Thoracic aorta (tissue), 2 donors: ENCODE measurements at regions not wholly inside any gene's neighbourhood (a gene's known extent, or its start where the extent isn't known, plus 50 kb on each side); places are given as distances from the start of the nearest gene placed in this dataset.

Experiments
- ATAC-seq: fragments of 150-250 bp; one replicate; pipeline ENCODE4 v1.8.0; 2017; ENCODE audit warnings: low read depth; ENCODE audit not compliant: insufficient number of reproducible peaks, low FRiP score
- DNase-seq: peaks from one replicate; pipeline ENCODE4 v3.0.0-alpha.2; 2020; ENCODE audit warnings: low spot score
- H3K27ac ChIP-seq, 2 donors: fragments of 200-600 bp; sonication (generic); 1 replicate in 1 of 2; 2 replicates in 1 of 2; pipeline ENCODE4 v1.5.1; 2016; ENCODE audit warnings: mild to moderate bottlenecking in 2 of 2, moderate library complexity in 2 of 2
- H3K27me3 ChIP-seq: fragments of 200-600 bp; sonication (generic); replicated peaks from 2 replicates; pipeline ENCODE4 v1.6.0; 2016; ENCODE audit warnings: mild to moderate bottlenecking; ENCODE audit not compliant: insufficient read depth
- H3K36me3 ChIP-seq: fragments of 200-600 bp; sonication (generic); one replicate; pipeline ENCODE4 v1.5.1; 2016
- H3K4me1 ChIP-seq, 2 donors: fragments of 200-600 bp; sonication (generic); 1 replicate in 1 of 2; 2 replicates in 1 of 2; pipeline versions ENCODE4 v1.5.1 to v1.6.0; 2016; ENCODE audit warnings: low read depth in 2 of 2, mild to moderate bottlenecking in 1 of 2; ENCODE audit not compliant: control insufficient read depth in 1 of 2
- H3K4me3 ChIP-seq: fragments of 200-600 bp; sonication (generic); 2 replicates; pipeline ENCODE4 v1.5.1; 2016; ENCODE audit warnings: mild to moderate bottlenecking
- H3K9me3 ChIP-seq: fragments of 200-600 bp; sonication (generic); 2 replicates; pipeline ENCODE4 v1.5.1; 2016
- TF ChIP-seq, protein P1 (sequence below): fragments of 200-600 bp; sonication (generic); IDR thresholded peaks from one replicate; pipeline ENCODE4 v1.5.1; 2019; ENCODE audit warnings: antibody characterized with exemption

DNA sequence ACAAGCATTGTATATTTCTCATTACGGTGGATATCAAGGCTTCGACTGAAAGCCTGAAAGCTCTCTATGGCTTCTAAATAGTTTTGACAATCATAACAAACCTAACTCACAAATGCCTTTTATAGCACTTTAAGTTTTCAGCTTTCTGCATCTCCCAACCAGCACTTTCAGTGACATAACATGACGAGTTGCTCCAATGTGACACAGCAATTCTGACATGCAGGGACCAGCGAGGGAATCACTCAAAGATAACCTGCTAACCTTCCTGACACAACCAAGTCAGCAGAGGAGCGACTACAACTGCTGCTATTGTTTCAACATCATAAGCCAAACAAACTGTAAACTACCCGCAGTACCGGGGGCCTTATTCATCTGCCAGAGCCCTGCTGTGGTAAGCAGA lies 95.7 kb upstream of the CDH20 start:
- Histone ChIP-seq H3K9me3 (no peaks in the 10 kb centered on the region), H3K27ac (no peak overlapping the region), H3K36me3 (no peaks in the 10 kb centered on the region), H3K27me3 (no peaks in the 10 kb centered on the region), H3K4me3 (no peak overlapping the region), H3K4me1 (no peaks in the 10 kb centered on the region)
- TF ChIP-seq, protein P1, sequence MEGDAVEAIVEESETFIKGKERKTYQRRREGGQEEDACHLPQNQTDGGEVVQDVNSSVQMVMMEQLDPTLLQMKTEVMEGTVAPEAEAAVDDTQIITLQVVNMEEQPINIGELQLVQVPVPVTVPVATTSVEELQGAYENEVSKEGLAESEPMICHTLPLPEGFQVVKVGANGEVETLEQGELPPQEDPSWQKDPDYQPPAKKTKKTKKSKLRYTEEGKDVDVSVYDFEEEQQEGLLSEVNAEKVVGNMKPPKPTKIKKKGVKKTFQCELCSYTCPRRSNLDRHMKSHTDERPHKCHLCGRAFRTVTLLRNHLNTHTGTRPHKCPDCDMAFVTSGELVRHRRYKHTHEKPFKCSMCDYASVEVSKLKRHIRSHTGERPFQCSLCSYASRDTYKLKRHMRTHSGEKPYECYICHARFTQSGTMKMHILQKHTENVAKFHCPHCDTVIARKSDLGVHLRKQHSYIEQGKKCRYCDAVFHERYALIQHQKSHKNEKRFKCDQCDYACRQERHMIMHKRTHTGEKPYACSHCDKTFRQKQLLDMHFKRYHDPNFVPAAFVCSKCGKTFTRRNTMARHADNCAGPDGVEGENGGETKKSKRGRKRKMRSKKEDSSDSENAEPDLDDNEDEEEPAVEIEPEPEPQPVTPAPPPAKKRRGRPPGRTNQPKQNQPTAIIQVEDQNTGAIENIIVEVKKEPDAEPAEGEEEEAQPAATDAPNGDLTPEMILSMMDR, result no peak
- DNase-seq (no peak), ATAC-seq (no peak)

DNA sequence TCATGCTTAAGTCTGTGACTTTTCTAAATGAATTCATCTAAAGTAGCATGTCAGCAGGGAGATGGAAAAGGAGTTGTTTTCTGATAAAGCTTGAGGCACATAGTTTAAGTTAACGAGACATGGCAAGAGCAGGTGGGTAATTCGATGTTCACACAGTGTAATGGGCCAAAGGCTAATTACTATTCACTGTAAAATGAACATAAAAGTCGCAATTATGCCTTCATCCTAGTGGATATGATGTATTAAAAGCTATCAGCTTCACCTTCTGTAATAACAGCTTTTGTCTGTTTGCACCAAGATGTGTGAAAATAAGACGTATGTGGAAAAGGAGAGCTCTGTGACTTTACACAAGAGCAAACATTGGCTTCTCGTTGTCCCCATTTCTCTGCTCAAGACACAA lies 94.2 kb upstream of the CDH20 start:
- no peaks in the 10 kb centered on the region for H3K27me3 ChIP-seq
- no peaks in the 10 kb centered on the region for H3K4me1 ChIP-seq
- no peak overlapping the region for H3K27ac ChIP-seq
- ATAC-seq (no peak), DNase-seq (no peak)
- TF ChIP-seq, protein P1, result no peak
- H3K4me3 ChIP-seq, result no peak overlapping the region
- H3K36me3 ChIP-seq, result no peaks in the 10 kb centered on the region
- H3K9me3 ChIP-seq, result no peaks in the 10 kb centered on the region

DNA sequence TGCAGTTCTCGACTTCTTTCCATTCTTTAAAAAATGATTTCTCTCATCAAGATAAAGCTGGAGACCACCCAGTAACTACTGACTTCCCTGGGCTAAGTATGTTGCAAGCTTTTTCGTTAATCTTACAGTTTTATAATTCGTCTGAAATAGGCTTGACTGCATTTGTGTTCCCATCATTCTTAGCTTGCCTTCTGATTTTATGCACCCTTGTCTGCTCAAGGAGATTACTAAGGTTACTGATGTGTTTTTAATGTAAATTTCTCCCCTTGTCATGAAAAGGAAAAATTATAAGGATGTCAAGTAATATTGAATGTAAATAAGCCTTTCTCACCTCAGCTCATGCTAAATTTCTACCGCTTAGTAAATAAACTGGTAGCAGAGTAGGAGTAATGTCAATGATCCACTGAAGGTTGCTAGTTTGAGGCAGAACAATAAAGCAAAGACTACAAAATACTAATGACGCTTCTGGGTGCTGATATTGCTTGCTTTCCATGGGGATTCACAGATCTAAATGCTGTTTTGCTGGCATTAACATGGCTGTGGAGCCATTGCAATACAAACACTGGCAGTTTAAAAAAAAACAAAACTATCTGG lies 91.9 kb upstream of the CDH20 start:
- no peaks in the 10 kb centered on the region for H3K27me3 ChIP-seq
- ATAC-seq (no peak), DNase-seq (no peak)
- H3K4me3 ChIP-seq, result no peak overlapping the region
- H3K9me3 ChIP-seq, result no peaks in the 10 kb centered on the region
- H3K4me1 ChIP-seq, result no peaks in the 10 kb centered on the region
- no peak overlapping the region for H3K27ac ChIP-seq
- no peaks in the 10 kb centered on the region for H3K36me3 ChIP-seq
- TF ChIP-seq, protein P1, result no peak

DNA sequence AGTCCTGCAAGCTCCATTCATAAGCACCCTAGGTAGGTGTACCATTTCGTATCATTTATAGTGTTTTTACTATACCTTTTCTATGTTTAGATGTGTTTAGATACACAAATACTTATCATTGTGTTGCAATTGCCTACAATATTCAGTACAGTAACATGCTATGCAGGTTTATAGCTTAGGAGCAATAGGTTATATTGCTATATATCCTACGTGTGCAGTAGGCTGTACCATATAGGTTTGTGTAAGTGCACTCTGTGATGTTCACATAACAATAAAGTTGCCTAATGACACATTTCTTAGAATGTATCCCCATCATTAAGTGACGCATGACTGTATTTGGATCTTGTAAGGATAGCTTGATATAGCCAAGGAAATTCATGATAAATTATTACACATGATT lies 88.6 kb upstream of the CDH20 start:
- TF ChIP-seq, protein P1, result no peak
- no peaks in the 10 kb centered on the region for H3K4me1 ChIP-seq
- DNase-seq (no peak), ATAC-seq (no peak)
- H3K27ac ChIP-seq, result no peak overlapping the region
- no peaks in the 10 kb centered on the region for H3K36me3 ChIP-seq
- no peaks in the 10 kb centered on the region for H3K27me3 ChIP-seq
- H3K9me3 ChIP-seq, result no peaks in the 10 kb centered on the region
- H3K4me3 ChIP-seq, result no peak overlapping the region

DNA sequence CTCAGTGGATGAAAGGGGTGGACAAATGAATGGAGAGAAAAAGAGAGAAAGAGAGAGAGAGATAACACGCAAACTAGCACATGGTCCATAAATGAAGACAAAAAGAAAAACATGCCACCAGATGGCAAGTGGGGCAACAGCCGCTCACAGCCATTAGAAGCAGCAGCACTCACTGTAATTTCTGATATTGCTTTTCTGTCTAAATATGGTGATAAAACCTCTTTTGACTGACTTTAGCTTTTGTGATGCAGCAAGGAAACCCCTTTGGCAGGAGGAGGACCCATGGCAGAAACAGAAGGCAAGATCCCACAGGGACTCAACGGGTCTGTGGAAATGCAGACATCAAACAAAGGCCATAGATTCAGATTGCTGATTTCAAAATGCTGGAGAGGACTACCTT lies 88.0 kb upstream of the CDH20 start:
- Histone ChIP-seq H3K27ac (no peak overlapping the region), H3K36me3 (no peaks in the 10 kb centered on the region), H3K27me3 (no peaks in the 10 kb centered on the region), H3K4me1 (no peaks in the 10 kb centered on the region), H3K4me3 (no peak overlapping the region), H3K9me3 (no peaks in the 10 kb centered on the region)
- DNase-seq (no peak), ATAC-seq (no peak)
- TF ChIP-seq, protein P1, result no peak
